GM12878 (cell line): ENCODE measurements at regions not wholly inside any gene's neighbourhood (a gene's known extent, or its start where the extent isn't known, plus 50 kb on each side); places are given as distances from the start of the nearest gene placed in this dataset.

Source experiments
- ATAC-seq: fragments of 200-7000 bp; cut with Tn5 transposase; 3 replicates; pipeline ENCODE4 v1.9.1; 2020; ENCODE audit warnings: mild to moderate bottlenecking, moderate library complexity
- BruUV-seq: library from RNA; stranded (reverse); fragments of 400-500 nt; replicated peaks from 2 replicates; lab custom pipeline; 2021; lab: Mats Ljungman, UMichigan
- CTCF ChIA-PET: fragments of 300-600 bp; sonication (Branson Sonifier 250); formaldehyde crosslinking; extraction: SDS; loops from one replicate; lab custom pipeline; 2021; ENCODE audit warnings: inconsistent platforms; lab: Yijun Ruan, JAX
- POLR2A ChIA-PET: fragments of 350-600 bp; formaldehyde crosslinking; extraction: SDS; loops from one replicate; lab custom pipeline; 2021; ENCODE audit warnings: inconsistent platforms; lab: Charles Lee
- RAD21 ChIA-PET: fragments of 300-600 bp; sonication (Branson Sonifier 250); formaldehyde crosslinking; loops from one replicate; lab custom pipeline; 2023; ENCODE audit warnings: antibody characterized with exemption; ENCODE audit not compliant: unreplicated experiment; lab: Charles Lee
- SMC1A ChIA-PET: fragments of 300-600 bp; sonication (Branson Sonifier 250); formaldehyde crosslinking; loops from one replicate; lab custom pipeline; 2023; ENCODE audit not compliant: unreplicated experiment, uncharacterized antibody; lab: Charles Lee
- DNase-seq: peaks from one replicate; pipeline ENCODE4 v3.0.0-alpha.2; 2011; ENCODE audit warnings: low read depth, low spot score
- FAIRE-seq: peaks from 3 replicates; lab custom pipeline; 2011; peaks lifted over from hg19 to GRCh38; lab: Jason Lieb, UNC
- H2AFZ ChIP-seq: 2 replicates; pipeline ENCODE4 v1.6.0; 2011; ENCODE audit warnings: low read depth, low read length, control low read depth; ENCODE audit not compliant: control insufficient read depth
- H3K27ac ChIP-seq: 2 replicates; pipeline ENCODE4 v1.5.1; 2011; ENCODE audit warnings: control low read depth; ENCODE audit not compliant: control insufficient read depth, insufficient read depth
- H3K27me3 ChIP-seq, 2 experiments: replicated peaks in 1 of 2; 2 replicates each; pipeline versions ENCODE4 v1.6.0 to v1.6.1; 2011; ENCODE audit warnings: low read length in 1 of 2; ENCODE audit not compliant: control insufficient read depth in 2 of 2, insufficient read depth in 2 of 2
- H3K36me3 ChIP-seq, 2 experiments: 2 replicates each; pipeline ENCODE4 v1.5.1; 2011; ENCODE audit warnings: low read length in 1 of 2; ENCODE audit not compliant: control insufficient read depth in 2 of 2, insufficient read depth in 2 of 2
- H3K4me1 ChIP-seq: 2 replicates; pipeline ENCODE4 v1.6.1; 2011; ENCODE audit warnings: mild to moderate bottlenecking, low read length, moderate library complexity, mixed read lengths; ENCODE audit not compliant: control insufficient read depth, insufficient read depth
- H3K4me2 ChIP-seq: 2 replicates; pipeline ENCODE4 v1.6.0; 2011; ENCODE audit warnings: control low read depth; ENCODE audit not compliant: control insufficient read depth, insufficient read depth
- H3K4me3 ChIP-seq: fragments of 200-600 bp; sonication (generic); 2 replicates; pipeline ENCODE4 v1.5.1; 2016
- H3K79me2 ChIP-seq: 2 replicates; pipeline ENCODE4 v1.6.0; 2011; ENCODE audit warnings: low read length; ENCODE audit not compliant: control insufficient read depth, insufficient read depth
- H3K9ac ChIP-seq: 2 replicates; pipeline ENCODE4 v1.8.0; 2011; ENCODE audit warnings: low read length, control low read depth, mixed read lengths; ENCODE audit not compliant: control insufficient read depth, insufficient read depth
- H3K9me3 ChIP-seq: replicated peaks from 3 replicates; pipeline ENCODE4 v1.5.1; 2011; ENCODE audit warnings: mild to moderate bottlenecking, low read length; ENCODE audit not compliant: control insufficient read depth, insufficient read depth
- H4K20me1 ChIP-seq: 2 replicates; pipeline ENCODE4 v1.6.0; 2011; ENCODE audit not compliant: control insufficient read depth, insufficient read depth
- CBFB ChIP-seq: IDR thresholded peaks from 2 replicates; pipeline ENCODE4 v1.6.1; 2016; ENCODE audit warnings: antibody characterized with exemption, low read depth
- STAT1 ChIP-seq: fragments of 450-650 bp; conservative IDR thresholded peaks from 2 replicates; pipeline ENCODE4 v1.6.1; 2014; ENCODE audit warnings: antibody characterized with exemption, mild to moderate bottlenecking
- TAF1 ChIP-seq: IDR thresholded peaks from 2 replicates; pipeline ENCODE4 v1.6.1; 2011; ENCODE audit warnings: mild to moderate bottlenecking, low read depth, low read length, borderline replicate concordance
- WGBS: methylation state at CpG from one replicate; pipeline ENCODE4 v1.1.6; 2016; ENCODE audit warnings: low lambda C conversion rate; ENCODE audit not compliant: insufficient replicate concordance, insufficient coverage; ENCODE audit errors: missing lambda C conversion rate; 5-methylcytosine and 5-hydroxymethylcytosine counted together
- in situ Hi-C: fragments of 300-500 bp; cut with MboI; formaldehyde crosslinking; loops from 9 replicates; pipeline ENCODE4 v1.14.3; 2018; ENCODE audit warnings: mixed read lengths
- intact Hi-C: fragments of 100-400 bp; cut with micrococcal nuclease; formaldehyde crosslinking; loops from one replicate; pipeline ENCODE4 v1.14.2; 2022; ENCODE audit not compliant: unreplicated experiment
- TF ChIP-seq, protein P1 (sequence below): fragments of 450-650 bp; IDR thresholded peaks from 2 replicates; pipeline ENCODE4 v1.6.1; 2017; ENCODE audit warnings: mild to moderate bottlenecking
- TF ChIP-seq, protein P2 (sequence below): fragments of 450-650 bp; IDR thresholded peaks from 2 replicates; pipeline ENCODE4 v1.6.1; 2017; ENCODE audit warnings: borderline replicate concordance

GRCh38 chr17:72531729-72532128 is 410.9 kb downstream of the SOX9 start:
- WGBS: 48% methylated on average over 6 of the region's 6 CpGs
- no peaks in the 10 kb centered on the region for H3K4me1 ChIP-seq
- no peaks in the 10 kb centered on the region for H3K27me3 ChIP-seq
- no peak overlapping the region for H3K9ac ChIP-seq
- no peaks in the 10 kb centered on the region for H4K20me1 ChIP-seq
- in situ Hi-C loops (loop anchor here (25.0 kb wide), 2 partner anchors 919 to 1419 kb away; no protein-coding TSS in a partner anchor), intact Hi-C loops (no loop called here)
- H3K79me2 ChIP-seq: no peaks in the 10 kb centered on the region
- TF ChIP-seq, protein P1, sequence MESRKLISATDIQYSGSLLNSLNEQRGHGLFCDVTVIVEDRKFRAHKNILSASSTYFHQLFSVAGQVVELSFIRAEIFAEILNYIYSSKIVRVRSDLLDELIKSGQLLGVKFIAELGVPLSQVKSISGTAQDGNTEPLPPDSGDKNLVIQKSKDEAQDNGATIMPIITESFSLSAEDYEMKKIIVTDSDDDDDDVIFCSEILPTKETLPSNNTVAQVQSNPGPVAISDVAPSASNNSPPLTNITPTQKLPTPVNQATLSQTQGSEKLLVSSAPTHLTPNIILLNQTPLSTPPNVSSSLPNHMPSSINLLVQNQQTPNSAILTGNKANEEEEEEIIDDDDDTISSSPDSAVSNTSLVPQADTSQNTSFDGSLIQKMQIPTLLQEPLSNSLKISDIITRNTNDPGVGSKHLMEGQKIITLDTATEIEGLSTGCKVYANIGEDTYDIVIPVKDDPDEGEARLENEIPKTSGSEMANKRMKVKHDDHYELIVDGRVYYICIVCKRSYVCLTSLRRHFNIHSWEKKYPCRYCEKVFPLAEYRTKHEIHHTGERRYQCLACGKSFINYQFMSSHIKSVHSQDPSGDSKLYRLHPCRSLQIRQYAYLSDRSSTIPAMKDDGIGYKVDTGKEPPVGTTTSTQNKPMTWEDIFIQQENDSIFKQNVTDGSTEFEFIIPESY: peak; percentile 11; the same call in 1 of the 2 replicates
- no peak for TF ChIP-seq CBFB
- H3K4me3 ChIP-seq: no peak overlapping the region
- BruUV-seq: no TSS peak
- ChIA-PET POLR2A (no interaction called here), SMC1A (interaction anchor here (0.6 to 1.7 kb wide), 3 partner anchors 9 to 65 kb away, joined by 3 to 8 read pairs (median 4); no protein-coding TSS in a partner anchor), CTCF (interaction anchor here (1.4 kb wide), 1 partner anchor 25 kb away, joined by 4 read pairs; no protein-coding TSS in a partner anchor), RAD21 (no interaction called here)
- no peak overlapping the region for H2AFZ ChIP-seq
- DNase-seq (no peak), ATAC-seq (no peak), FAIRE-seq (no peak)
- no peak overlapping the region for H3K4me2 ChIP-seq
- no peaks in the 10 kb centered on the region for H3K36me3 ChIP-seq
- no peak overlapping the region for H3K27ac ChIP-seq
- H3K9me3 ChIP-seq: peaks cover 2% of the 10 kb centered on the region; the same call in 2 of the 3 replicates

DNA sequence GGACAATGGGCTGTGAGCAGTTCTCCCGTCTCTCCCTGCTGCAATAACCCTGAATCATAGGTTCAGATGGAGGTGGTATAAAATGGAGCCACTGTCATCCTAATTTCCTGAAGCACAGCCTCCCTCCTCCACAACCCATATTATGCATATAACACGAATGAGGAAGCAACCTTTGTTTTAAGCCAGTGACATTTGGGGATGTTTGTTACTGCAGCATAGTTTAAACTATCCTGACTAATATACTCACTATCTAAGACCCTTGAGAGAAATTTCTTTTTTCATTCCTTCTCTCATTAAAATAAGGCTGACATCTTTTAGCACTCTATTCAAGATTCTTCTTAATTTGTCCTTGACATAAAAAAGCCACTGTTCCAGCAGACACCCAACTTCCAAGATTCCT is 413.4 kb downstream of the SOX9 start:
- POLR2A ChIA-PET: no interaction called here
- in situ Hi-C loops (loop anchor here (25.0 kb wide), 2 partner anchors 922 to 1422 kb away; no protein-coding TSS in a partner anchor), intact Hi-C loops (no loop called here)
- BruUV-seq: no TSS peak
- ATAC-seq (no peak), FAIRE-seq (no peak), DNase-seq (no peak)
- Histone ChIP-seq H3K27ac (no peak overlapping the region), H4K20me1 (no peaks in the 10 kb centered on the region), H3K4me2 (no peak overlapping the region), H3K9me3 (peaks cover 2% of the 10 kb centered on the region; the same call in 2 of the 3 replicates), H3K79me2 (no peaks in the 10 kb centered on the region), H3K4me3 (no peak overlapping the region), H3K4me1 (no peaks in the 10 kb centered on the region), H3K9ac (no peak overlapping the region), H3K27me3 (no peaks in the 10 kb centered on the region), H3K36me3 (no peaks in the 10 kb centered on the region), H2AFZ (no peak overlapping the region)
- TF ChIP-seq, protein P2, sequence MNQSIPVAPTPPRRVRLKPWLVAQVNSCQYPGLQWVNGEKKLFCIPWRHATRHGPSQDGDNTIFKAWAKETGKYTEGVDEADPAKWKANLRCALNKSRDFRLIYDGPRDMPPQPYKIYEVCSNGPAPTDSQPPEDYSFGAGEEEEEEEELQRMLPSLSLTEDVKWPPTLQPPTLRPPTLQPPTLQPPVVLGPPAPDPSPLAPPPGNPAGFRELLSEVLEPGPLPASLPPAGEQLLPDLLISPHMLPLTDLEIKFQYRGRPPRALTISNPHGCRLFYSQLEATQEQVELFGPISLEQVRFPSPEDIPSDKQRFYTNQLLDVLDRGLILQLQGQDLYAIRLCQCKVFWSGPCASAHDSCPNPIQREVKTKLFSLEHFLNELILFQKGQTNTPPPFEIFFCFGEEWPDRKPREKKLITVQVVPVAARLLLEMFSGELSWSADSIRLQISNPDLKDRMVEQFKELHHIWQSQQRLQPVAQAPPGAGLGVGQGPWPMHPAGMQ: no peak
- TF ChIP-seq TAF1: no peak
- TF ChIP-seq STAT1: no peak
- WGBS: 52% methylated on average over 2 of the region's 2 CpGs
- CTCF ChIA-PET: no interaction called here
- RAD21 ChIA-PET: no interaction called here
- SMC1A ChIA-PET: no interaction called here
